H1 (cell line): ENCODE measurements at regions not wholly inside any gene's neighbourhood (a gene's known extent, or its start where the extent isn't known, plus 50 kb on each side); places are given as distances from the start of the nearest gene placed in this dataset.

Experiments used
- CTCF ChIA-PET: fragments of 300-600 bp; sonication (Branson Sonifier 250); formaldehyde crosslinking; loops from one replicate; lab custom pipeline; 2021; ENCODE audit not compliant: partially characterized antibody; lab: Charles Lee
- POLR2A ChIA-PET: fragments of 300-600 bp; sonication (Branson Sonifier 250); formaldehyde crosslinking; loops from one replicate; lab custom pipeline; 2021; ENCODE audit warnings: inconsistent platforms; ENCODE audit not compliant: partially characterized antibody; lab: Charles Lee
- DNase-seq, 2 experiments: peaks; one replicate each; pipeline versions ENCODE4 v3.0.0 to v3.0.0-alpha.2; 2010 to 2022; ENCODE audit warnings: low spot score in 2 of 2, low read depth in 1 of 2, mixed read lengths in 1 of 2
- FAIRE-seq: peaks from 2 replicates; lab custom pipeline; 2011; peaks lifted over from hg19 to GRCh38; lab: Jason Lieb, UNC
- H2AFZ ChIP-seq: 2 replicates; pipeline ENCODE4 v1.8.1; 2012; ENCODE audit warnings: low read length, inconsistent platforms
- H2AK5ac ChIP-seq: 2 replicates; pipeline ENCODE4 v1.6.1; 2013; ENCODE audit warnings: low read depth, low read length
- H2BK120ac ChIP-seq: replicated peaks from 2 replicates; pipeline ENCODE3; 2013; ENCODE audit warnings: low read depth, low read length, inconsistent platforms
- H2BK12ac ChIP-seq: 2 replicates; pipeline ENCODE4 v1.6.1; 2013; ENCODE audit warnings: low read depth, low read length
- H2BK15ac ChIP-seq: 2 replicates; pipeline ENCODE4 v1.6.1; 2013; ENCODE audit warnings: low read length
- H2BK20ac ChIP-seq: 2 replicates; pipeline ENCODE4 v1.6.1; 2013; ENCODE audit warnings: low read length
- H2BK5ac ChIP-seq: 2 replicates; pipeline ENCODE4 v1.6.1; 2013; ENCODE audit warnings: low read depth, low read length
- H3K14ac ChIP-seq: 2 replicates; pipeline ENCODE4 v1.6.1; 2013; ENCODE audit warnings: inconsistent platforms; ENCODE audit not compliant: insufficient read length
- H3K18ac ChIP-seq: 2 replicates; pipeline ENCODE4 v1.6.1; 2013; ENCODE audit warnings: low read length; ENCODE audit errors: extremely low read depth
- H3K23ac ChIP-seq: 2 replicates; pipeline ENCODE4 v1.6.1; 2013; ENCODE audit warnings: inconsistent platforms; ENCODE audit not compliant: insufficient read length
- H3K23me2 ChIP-seq: 2 replicates; pipeline ENCODE4 v1.6.1; 2013; ENCODE audit warnings: low read depth, low read length
- H3K27ac ChIP-seq: 2 replicates; pipeline ENCODE4 v1.6.1; 2011; ENCODE audit warnings: low read depth, low read length, inconsistent platforms
- H3K27me3 ChIP-seq, 4 experiments: replicated peaks in 1 of 4; 1 replicate in 1 of 4; 2 replicates in 3 of 4; pipeline versions ENCODE4 v1.6.1 to v1.8.1; 2011 to 2013; ENCODE audit warnings: low read length in 3 of 4, mild to moderate bottlenecking in 3 of 4, inconsistent platforms in 2 of 4, mixed read lengths in 2 of 4, moderate library complexity in 1 of 4; ENCODE audit not compliant: control insufficient read depth in 3 of 4, insufficient read depth in 3 of 4; ENCODE audit errors: extremely low read depth in 1 of 4
- H3K36me3 ChIP-seq, 4 experiments: 2 replicates each; pipeline versions ENCODE4 v1.6.1 to v1.8.1; 2011 to 2013; ENCODE audit warnings: mild to moderate bottlenecking in 4 of 4, low read length in 3 of 4, moderate library complexity in 2 of 4, control low read depth in 1 of 4, inconsistent platforms in 1 of 4; ENCODE audit not compliant: insufficient read depth in 4 of 4, control insufficient read depth in 2 of 4
- H3K4ac ChIP-seq: replicated peaks from 2 replicates; pipeline ENCODE3; 2013; ENCODE audit warnings: low read length, low read depth, mixed read lengths, inconsistent platforms; ENCODE audit not compliant: insufficient read length
- H3K4me1 ChIP-seq, 4 experiments: replicated peaks in 1 of 4; 1 replicate in 1 of 4; 2 replicates in 3 of 4; pipeline versions ENCODE4 v1.6.1 to v1.8.1; 2011 to 2013; ENCODE audit warnings: low read length in 3 of 4, inconsistent platforms in 2 of 4, mixed read lengths in 1 of 4; ENCODE audit not compliant: insufficient read depth in 4 of 4, control insufficient read depth in 3 of 4
- H3K4me2 ChIP-seq, 2 experiments: 2 replicates each; pipeline versions ENCODE4 v1.6.1 to v1.8.1; 2011 to 2013; ENCODE audit warnings: low read depth in 2 of 2, low read length in 2 of 2, control low read depth in 1 of 2, inconsistent platforms in 1 of 2, mild to moderate bottlenecking in 1 of 2; ENCODE audit not compliant: insufficient read depth in 1 of 2
- H3K4me3 ChIP-seq, 4 experiments: fragments of 200-600, 300-600 bp in 1 of 4; sonication (generic), shearing (Covaris generic), sonication (Bioruptor Twin) in 1 of 4; 2 replicates each; pipeline versions ENCODE4 v1.5.1 to v1.8.1; 2011 to 2016; ENCODE audit warnings: low read length in 4 of 4, low read depth in 3 of 4, control low read depth in 2 of 4, inconsistent platforms in 2 of 4, mild to moderate bottlenecking in 2 of 4, mixed read lengths in 1 of 4, moderate library complexity in 1 of 4; ENCODE audit not compliant: insufficient read depth in 2 of 4; ENCODE audit errors: extremely low read depth in 1 of 4
- H3K56ac ChIP-seq: replicated peaks from 2 replicates; pipeline ENCODE3; 2013; ENCODE audit warnings: low read depth, mild to moderate bottlenecking, mixed read lengths, low read length, inconsistent platforms; ENCODE audit not compliant: insufficient read length
- H3K79me1 ChIP-seq: 2 replicates; pipeline ENCODE4 v1.6.1; 2013; ENCODE audit warnings: low read depth, low read length, control low read depth
- H3K79me2 ChIP-seq, 2 experiments: 2 replicates each; pipeline versions ENCODE4 v1.6.1 to v1.8.1; 2012 to 2013; ENCODE audit warnings: low read length in 2 of 2, mild to moderate bottlenecking in 2 of 2, inconsistent platforms in 1 of 2; ENCODE audit not compliant: insufficient read depth in 2 of 2, control insufficient read depth in 1 of 2
- H3K9ac ChIP-seq, 4 experiments: replicated peaks in 1 of 4; 1 replicate in 1 of 4; 2 replicates in 3 of 4; pipeline versions ENCODE4 v1.6.1 to v1.8.1; 2011 to 2013; ENCODE audit warnings: low read depth in 3 of 4, low read length in 3 of 4, control low read depth in 2 of 4, mild to moderate bottlenecking in 2 of 4, moderate library complexity in 2 of 4, inconsistent platforms in 1 of 4; ENCODE audit errors: extremely low read depth in 1 of 4
- H3K9me3 ChIP-seq, 2 experiments: 2 replicates each; pipeline versions ENCODE4 v1.6.1 to v1.8.1; 2012 to 2013; ENCODE audit warnings: mild to moderate bottlenecking in 2 of 2, moderate library complexity in 2 of 2, control low read depth in 1 of 2, inconsistent platforms in 1 of 2, low read depth in 1 of 2, low read length in 1 of 2, mixed read lengths in 1 of 2; ENCODE audit not compliant: insufficient read depth in 2 of 2
- H4K20me1 ChIP-seq, 2 experiments: replicated peaks in 1 of 2; 2 replicates each; pipeline versions ENCODE3 to v1.8.1; 2011 to 2013; ENCODE audit warnings: inconsistent platforms in 2 of 2, low read length in 2 of 2, mild to moderate bottlenecking in 1 of 2; ENCODE audit not compliant: insufficient read depth in 2 of 2, control insufficient read depth in 1 of 2
- H4K5ac ChIP-seq: 2 replicates; pipeline ENCODE4 v1.6.1; 2013; ENCODE audit warnings: low read length, low read depth, mixed read lengths, inconsistent platforms; ENCODE audit not compliant: insufficient read length
- H4K8ac ChIP-seq: 2 replicates; pipeline ENCODE4 v1.8.0; 2013; ENCODE audit warnings: mild to moderate bottlenecking, moderate library complexity, low read length, inconsistent platforms; ENCODE audit not compliant: insufficient read depth; ENCODE audit errors: extremely low read depth
- H4K91ac ChIP-seq: replicated peaks from 2 replicates; pipeline ENCODE3; 2013; ENCODE audit warnings: low read length, mixed read lengths, inconsistent platforms; ENCODE audit not compliant: insufficient read length
- BACH1 ChIP-seq: IDR thresholded peaks from 2 replicates; pipeline ENCODE4 v1.6.1; 2012; ENCODE audit warnings: low read length, improper control_type of control experiment
- CBX8 ChIP-seq: fragments of 300-800, 300-1000 bp; sonication (generic); IDR thresholded peaks from 2 replicates; pipeline ENCODE4 v1.7.1; 2016; ENCODE audit warnings: low read depth, low read length, borderline replicate concordance
- CHD1 ChIP-seq: IDR thresholded peaks from 2 replicates; pipeline ENCODE4 v1.6.1; 2012; ENCODE audit warnings: low read depth, low read length, improper control_type of control experiment
- EP300 ChIP-seq, 2 experiments: IDR thresholded peaks; 1 replicate in 1 of 2; 2 replicates in 1 of 2; pipeline ENCODE4 v1.6.1; 2011 to 2012; ENCODE audit warnings: low read depth in 2 of 2, low read length in 2 of 2, mild to moderate bottlenecking in 2 of 2, borderline replicate concordance in 1 of 2, inconsistent platforms in 1 of 2, moderate library complexity in 1 of 2
- HDAC2 ChIP-seq, 2 experiments: fragments of 300-600 bp in 1 of 2; sonication (generic) in 1 of 2; IDR thresholded peaks; 2 replicates each; pipeline ENCODE4 v1.6.1; 2011 to 2012; ENCODE audit warnings: low read depth in 2 of 2, low read length in 2 of 2, mild to moderate bottlenecking in 2 of 2, moderate library complexity in 2 of 2, borderline replicate concordance in 1 of 2, inconsistent platforms in 1 of 2
- POLR2A ChIP-seq, 2 experiments: IDR thresholded peaks; 1 replicate in 1 of 2; 2 replicates in 1 of 2; pipeline ENCODE4 v1.6.1; 2011; ENCODE audit warnings: low read depth in 2 of 2, low read length in 2 of 2, mild to moderate bottlenecking in 2 of 2; ENCODE audit errors: control extremely low read depth in 1 of 2
- POU5F1 ChIP-seq: IDR thresholded peaks from 2 replicates; pipeline ENCODE4 v1.6.1; 2011; ENCODE audit warnings: low read depth, mild to moderate bottlenecking, low read length, moderate library complexity
- RAD21 ChIP-seq, 2 experiments: IDR thresholded peaks in 1 of 2; conservative IDR thresholded peaks in 1 of 2; 2 replicates each; pipeline ENCODE4 v1.6.1; 2011; ENCODE audit warnings: low read depth in 2 of 2, low read length in 2 of 2, improper control_type of control experiment in 1 of 2, inconsistent platforms in 1 of 2, mild to moderate bottlenecking in 1 of 2, moderate library complexity in 1 of 2
- SRF ChIP-seq: IDR thresholded peaks from 2 replicates; pipeline ENCODE4 v1.6.1; 2011; ENCODE audit warnings: mild to moderate bottlenecking, low read depth, low read length, moderate library complexity
- TAF1 ChIP-seq: IDR thresholded peaks from 2 replicates; pipeline ENCODE4 v1.6.1; 2011; ENCODE audit warnings: mild to moderate bottlenecking, low read depth, low read length
- TEAD4 ChIP-seq: IDR thresholded peaks from 2 replicates; pipeline ENCODE4 v1.6.1; 2012; ENCODE audit warnings: low read depth, low read length, inconsistent platforms, mixed read lengths
- WGBS, 2 experiments: shearing (Covaris generic) in 1 of 2; methylation state at CpG; one replicate each; pipeline versions ENCODE4 v1.1.6 to v1.1.7; 2013 to 2015; ENCODE audit warnings: low lambda C conversion rate in 2 of 2, mixed read lengths in 2 of 2, inconsistent platforms in 1 of 2, low coverage in 1 of 2, missing lambda C conversion rate in 1 of 2; ENCODE audit not compliant: insufficient replicate concordance in 2 of 2, insufficient coverage in 1 of 2, insufficient read length in 1 of 2; ENCODE audit errors: extremely low coverage in 1 of 2, missing lambda C conversion rate in 1 of 2; 5-methylcytosine and 5-hydroxymethylcytosine counted together

DNA sequence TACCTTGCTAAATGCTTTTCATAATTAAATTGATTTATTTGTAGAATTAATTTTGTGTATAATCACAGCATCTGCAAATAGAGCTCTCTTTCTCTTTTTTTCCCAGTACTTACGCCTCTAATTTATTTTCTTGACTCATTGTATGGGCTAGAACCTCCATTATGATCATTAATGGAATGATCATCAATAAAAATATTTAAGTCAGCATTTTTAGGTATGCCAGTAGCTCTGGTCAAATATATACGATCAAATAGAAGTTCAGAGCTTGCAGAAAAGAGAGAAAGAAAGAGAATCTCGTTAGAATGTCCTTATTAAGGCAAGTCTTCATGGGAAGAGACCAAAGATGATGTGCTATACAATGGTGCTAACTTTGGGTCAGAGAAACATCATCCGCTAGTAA is 202.6 kb downstream of the TLR4 start:
- Histone ChIP-seq H3K4me3 (no peak overlapping the region), H3K4ac (no peak overlapping the region), H4K5ac (no peak overlapping the region), H3K9me3 (peaks cover 0 to 5% of the 10 kb centered on the region in 2 experiments; a peak in 1 of 4 replicates), H3K56ac (no peak overlapping the region), H2BK15ac (no peak overlapping the region), H2AFZ (no peak overlapping the region), H3K36me3 (no peaks in the 10 kb centered on the region), H3K4me2 (no peak overlapping the region), H3K9ac (no peak overlapping the region), H2BK12ac (no peak overlapping the region), H2BK5ac (no peak overlapping the region), H3K14ac (no peak overlapping the region), H3K23ac (no peak overlapping the region), H3K27ac (no peak overlapping the region), H4K91ac (no peak overlapping the region), H4K8ac (no peak overlapping the region), H3K79me2 (no peaks in the 10 kb centered on the region), H2AK5ac (no peak overlapping the region), H3K18ac (no peak overlapping the region), H3K79me1 (no peaks in the 10 kb centered on the region), H3K27me3 (no peaks in the 10 kb centered on the region), H3K23me2 (no peaks in the 10 kb centered on the region; the same call in 1 of the 2 replicates)
- FAIRE-seq: no peak
- 88% methylated on average over 4 of the region's 4 CpGs; no CpG with 5 or more reads in 1 of the 2 experiments for WGBS, 2 experiments
- CTCF ChIA-PET: interaction anchor here (0.6 kb wide), 1 partner anchor 105 kb away, joined by 3 read pairs; no protein-coding TSS in a partner anchor
- TF ChIP-seq POLR2A (IDR thresholded peaks at IDR 0.05; ENCODE audit: control extremely low read depth in 1 of 2, low read depth in 2 of 2, low read length in 2 of 2) (no peak), CBX8 (no peak), TEAD4 (no peak), EP300 (IDR thresholded peaks at IDR 0.05; ENCODE audit: borderline replicate concordance in 1 of 2, low read depth in 2 of 2, low read length in 2 of 2) (no peak), HDAC2 (IDR thresholded peaks at IDR 0.05; ENCODE audit: borderline replicate concordance in 1 of 2, low read depth in 2 of 2, low read length in 2 of 2) (no peak), CHD1 (no peak), POU5F1 (no peak), TAF1 (no peak), SRF (no peak), BACH1 (no peak), RAD21 (IDR thresholded peaks at IDR 0.05 in 1 of 2, conservative IDR thresholded peaks at IDR 0.05 in 1 of 2; ENCODE audit: low read depth in 2 of 2, low read length in 2 of 2) (no peak)
- TF ChIP-seq, all 59 proteins: peak for 0
- H4K20me1 ChIP-seq: no peaks in the 10 kb centered on the region
- DNase-seq: no peak
- H2BK20ac ChIP-seq: no peak overlapping the region
- H2BK120ac ChIP-seq: no peak overlapping the region
- no peaks in the 10 kb centered on the region for H3K4me1 ChIP-seq
- POLR2A ChIA-PET: no interaction called here
